ENCODE measurements at regions not wholly inside any gene's neighbourhood (a gene's known extent, or its start where the extent isn't known, plus 50 kb on each side); places are given as distances from the start of the nearest gene placed in this dataset.

GRCh38 chr4:62232814-62233213, 1032.7 kb downstream of the ADGRL3 start:
- TF ChIP-seq POLR2A (IDR thresholded peaks at IDR 0.05; ENCODE audit: low read depth, low read length) (no peak), TAF1 (IDR thresholded peaks at IDR 0.05; ENCODE audit: low read depth, low read length) (no peak), POLR2AphosphoS5 (IDR thresholded peaks at IDR 0.05; ENCODE audit: low read depth, low read length) (no peak), PAX5 (IDR thresholded peaks at IDR 0.05; ENCODE audit: insufficient read depth, low read length, severe bottlenecking) (no peak), SPI1 (IDR thresholded peaks at IDR 0.05; ENCODE audit: low read depth, low read length) (no peak), POU2F2 (IDR thresholded peaks at IDR 0.05; ENCODE audit: low read depth, low read length) (no peak)
